K562 (cell line): ENCODE measurements at regions not wholly inside any gene's neighbourhood (a gene's known extent, or its start where the extent isn't known, plus 50 kb on each side); places are given as distances from the start of the nearest gene placed in this dataset.

Source experiments
- ATAC-seq: fragments of 200-7000 bp; cut with Tn5 transposase; 3 replicates; pipeline ENCODE4 v1.9.1; 2020; ENCODE audit warnings: moderate library complexity
- BruUV-seq: library from RNA; stranded (reverse); fragments of 400-500 nt; replicated peaks from 2 replicates; lab custom pipeline; 2021; lab: Mats Ljungman, UMichigan
- CTCF ChIA-PET: fragments of 300-600 bp; formaldehyde crosslinking; extraction: SDS; loops from one replicate; lab custom pipeline; 2021; ENCODE audit warnings: low intra/inter-chr PET ratio; lab: Yijun Ruan, JAX
- POLR2A ChIA-PET: fragments of 300-600, 350-650 bp; sonication (Branson Sonifier 250); formaldehyde crosslinking; extraction: SDS; loops from one replicate; lab custom pipeline; 2021; ENCODE audit warnings: antibody characterized with exemption, inconsistent platforms; lab: Yijun Ruan, JAX
- DNase-seq, 4 experiments: peaks; one replicate each; pipeline versions ENCODE4 v3.0.0 to v3.0.0-alpha.2; 2011 to 2018; ENCODE audit warnings: low spot score in 3 of 4, mixed read lengths in 3 of 4; ENCODE audit errors: extremely low read depth in 1 of 4
- FAIRE-seq: peaks from 2 replicates; lab custom pipeline; 2011; peaks lifted over from hg19 to GRCh38; lab: Jason Lieb, UNC
- H2AFZ ChIP-seq: 2 replicates; pipeline ENCODE4 v1.6.0; 2011; ENCODE audit warnings: low read depth, low read length, control low read depth, inconsistent platforms
- H3K27ac ChIP-seq: fragments of 200-600 bp; 3 replicates; pipeline ENCODE4 v1.8.0; 2011; ENCODE audit warnings: low read depth, mild to moderate bottlenecking, control low read depth, inconsistent platforms, low read length, moderate library complexity, mixed read lengths; ENCODE audit errors: extremely low read depth
- H3K27me3 ChIP-seq, 2 experiments: fragments of 300-600 bp in 1 of 2; 2 replicates in 1 of 2; 3 replicates in 1 of 2; pipeline versions ENCODE4 v1.6.0 to v1.8.0; 2011; ENCODE audit warnings: inconsistent platforms in 2 of 2, low read length in 2 of 2, mild to moderate bottlenecking in 1 of 2, mixed read lengths in 1 of 2, moderate library complexity in 1 of 2; ENCODE audit not compliant: control insufficient read depth in 2 of 2, insufficient read depth in 2 of 2
- H3K36me3 ChIP-seq: fragments of 300-600 bp; 3 replicates; pipeline ENCODE4 v1.8.0; 2011; ENCODE audit warnings: mild to moderate bottlenecking, low read length, inconsistent platforms; ENCODE audit not compliant: control insufficient read depth, insufficient read depth
- H3K4me1 ChIP-seq, 2 experiments: fragments of 200-600 bp in 1 of 2; replicated peaks in 1 of 2; 2 replicates in 1 of 2; 3 replicates in 1 of 2; pipeline versions ENCODE4 v1.5.1 to v1.8.0; 2011; ENCODE audit warnings: inconsistent platforms in 2 of 2, low read length in 2 of 2, mild to moderate bottlenecking in 1 of 2, mixed read lengths in 1 of 2, moderate library complexity in 1 of 2; ENCODE audit not compliant: control insufficient read depth in 2 of 2, insufficient read depth in 2 of 2
- H3K4me2 ChIP-seq: 2 replicates; pipeline ENCODE4 v1.6.1; 2011; ENCODE audit warnings: low read length, control low read depth, inconsistent platforms, mixed read lengths; ENCODE audit not compliant: insufficient read depth
- H3K4me3 ChIP-seq: fragments of 200-600 bp; sonication (generic), shearing (Covaris generic); 2 replicates; pipeline ENCODE4 v1.5.1; 2016; ENCODE audit warnings: control low read depth, inconsistent platforms
- H3K79me2 ChIP-seq: fragments of 200-600 bp; 3 replicates; pipeline ENCODE4 v1.8.0; 2011; ENCODE audit warnings: low read length, inconsistent platforms; ENCODE audit not compliant: control insufficient read depth, insufficient read depth
- H3K9ac ChIP-seq, 2 experiments: 2 replicates each; pipeline versions ENCODE4 v1.6.0 to v1.6.1; 2011; ENCODE audit warnings: low read depth in 2 of 2, low read length in 2 of 2, control low read depth in 1 of 2, inconsistent platforms in 1 of 2, mild to moderate bottlenecking in 1 of 2, mixed read lengths in 1 of 2; ENCODE audit not compliant: insufficient read depth in 1 of 2
- H3K9me1 ChIP-seq: one replicate; pipeline ENCODE4 v1.6.0; 2011; ENCODE audit warnings: inconsistent platforms, mild to moderate bottlenecking, low read length, moderate library complexity; ENCODE audit not compliant: control insufficient read depth, insufficient read depth
- H3K9me3 ChIP-seq: replicated peaks from 2 replicates; pipeline ENCODE4 v1.5.1; 2011; ENCODE audit warnings: low read depth, low read length, inconsistent platforms; ENCODE audit not compliant: control insufficient read depth, insufficient read depth
- H4K20me1 ChIP-seq: replicated peaks from 2 replicates; pipeline ENCODE4 v1.6.1; 2011; ENCODE audit warnings: low read length, inconsistent platforms, mixed read lengths; ENCODE audit not compliant: control insufficient read depth, insufficient read depth
- DMBX1 ChIP-seq: fragments of 250-450 bp; sonication (Bioruptor Pico); IDR thresholded peaks from 2 replicates; pipeline ENCODE4 v1.8.0; 2022; ENCODE audit warnings: inconsistent platforms, mild to moderate bottlenecking, moderate library complexity, borderline replicate concordance
- TCF7 ChIP-seq: sonication (generic); IDR thresholded peaks from 2 replicates; pipeline ENCODE4 v1.6.1; 2016; ENCODE audit warnings: antibody characterized with exemption, borderline replicate concordance
- ZNF134 ChIP-seq: fragments of 250-450 bp; sonication (Bioruptor Pico); conservative IDR thresholded peaks from 2 replicates; pipeline ENCODE4 v1.4.0; 2020
- ZNF23 ChIP-seq: fragments of 250-450 bp; sonication (Bioruptor Pico); IDR thresholded peaks from 2 replicates; pipeline ENCODE4 v1.4.0; 2020; ENCODE audit warnings: mild to moderate bottlenecking
- ZNF324 ChIP-seq: fragments of 250-450 bp; sonication (Bioruptor Pico); IDR thresholded peaks from 2 replicates; pipeline ENCODE4 v1.4.0; 2020; ENCODE audit warnings: mild to moderate bottlenecking
- ZNF384 ChIP-seq: IDR thresholded peaks from 2 replicates; pipeline ENCODE4 v1.6.1; 2012; ENCODE audit warnings: low read depth, low read length, improper control_type of control experiment
- ZNF778 ChIP-seq: fragments of 450-650 bp; formaldehyde crosslinking; IDR thresholded peaks from 2 replicates; pipeline ENCODE4 v1.4.0; 2020; ENCODE audit warnings: mild to moderate bottlenecking, moderate library complexity
- WGBS: fragments of 100-300 bp; shearing (Covaris generic); methylation state at CpG from one replicate; pipeline ENCODE4 v1.1.6; 2016; ENCODE audit warnings: low coverage, mixed read lengths; ENCODE audit not compliant: insufficient coverage; ENCODE audit errors: missing lambda C conversion rate; 5-methylcytosine and 5-hydroxymethylcytosine counted together
- in situ Hi-C: fragments of 300-500 bp; cut with MboI; formaldehyde crosslinking; loops from 4 replicates; pipeline ENCODE4 v1.15.0; 2018; ENCODE audit warnings: inconsistent platforms, mixed read lengths
- intact Hi-C: fragments of 100-400 bp; cut with micrococcal nuclease; formaldehyde crosslinking; loops from 2 replicates; pipeline ENCODE4 v1.14.2; 2022
- TF ChIP-seq, protein P1 (sequence below): fragments of 250-450 bp; sonication (Bioruptor Pico); IDR thresholded peaks from 2 replicates; pipeline ENCODE4 v1.5.0; 2021; ENCODE audit warnings: mild to moderate bottlenecking, borderline replicate concordance
- TF ChIP-seq, protein P2 (sequence below): fragments of 250-450 bp; sonication (Bioruptor Pico); IDR thresholded peaks from 2 replicates; pipeline ENCODE4 v1.6.1; 2021; ENCODE audit warnings: mild to moderate bottlenecking

DNA sequence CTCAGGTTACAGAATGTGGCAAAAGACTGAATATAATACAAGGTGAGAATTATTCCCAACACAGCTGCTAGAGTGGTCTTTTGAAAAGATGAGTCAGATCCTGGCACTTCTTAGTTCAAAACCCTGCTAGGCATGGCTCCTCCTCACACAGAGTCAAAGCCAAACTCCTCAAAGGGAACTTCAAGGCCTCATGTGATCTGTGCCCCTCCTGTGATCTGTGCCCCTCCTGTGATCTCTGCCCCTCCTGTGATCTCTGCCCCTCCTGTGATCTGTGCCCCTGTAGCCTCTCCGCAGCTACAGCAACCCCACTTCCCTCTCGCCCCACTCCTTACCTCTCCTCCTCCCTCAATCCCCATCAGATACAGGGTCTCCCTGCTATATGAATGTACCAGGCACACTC lies 525.5 kb upstream of the CCNG1 start:
- in situ Hi-C loops: no loop called here

More for the DNA sequence above, 525.5 kb upstream of the CCNG1 start:
- Histone ChIP-seq H3K9ac (no peak overlapping the region), H3K4me1 (no peaks in the 10 kb centered on the region), H2AFZ (no peak overlapping the region), H3K9me3 (no peaks in the 10 kb centered on the region), H3K27me3 (no peaks in the 10 kb centered on the region), H3K27ac (no peak overlapping the region), H3K4me2 (no peak overlapping the region), H3K79me2 (no peaks in the 10 kb centered on the region), H3K36me3 (no peaks in the 10 kb centered on the region), H4K20me1 (no peaks in the 10 kb centered on the region), H3K9me1 (no peaks in the 10 kb centered on the region), H3K4me3 (no peak overlapping the region)
- BruUV-seq: no TSS peak
- POLR2A ChIA-PET: no interaction called here
- WGBS: 0% methylated on average over 2 of the region's 2 CpGs
- ATAC-seq: no peak
- CTCF ChIA-PET: no interaction called here
- intact Hi-C loops: no loop called here
- DNase-seq: no peak
- TF ChIP-seq ZNF324 (no peak), TCF7 (no peak), ZNF23 (CRISPR knock-in tag) (no peak), ZNF778 (no peak), ZNF384 (no peak), ZNF134 (CRISPR knock-in tag) (no peak), DMBX1 (no peak)
- TF ChIP-seq, protein P1, sequence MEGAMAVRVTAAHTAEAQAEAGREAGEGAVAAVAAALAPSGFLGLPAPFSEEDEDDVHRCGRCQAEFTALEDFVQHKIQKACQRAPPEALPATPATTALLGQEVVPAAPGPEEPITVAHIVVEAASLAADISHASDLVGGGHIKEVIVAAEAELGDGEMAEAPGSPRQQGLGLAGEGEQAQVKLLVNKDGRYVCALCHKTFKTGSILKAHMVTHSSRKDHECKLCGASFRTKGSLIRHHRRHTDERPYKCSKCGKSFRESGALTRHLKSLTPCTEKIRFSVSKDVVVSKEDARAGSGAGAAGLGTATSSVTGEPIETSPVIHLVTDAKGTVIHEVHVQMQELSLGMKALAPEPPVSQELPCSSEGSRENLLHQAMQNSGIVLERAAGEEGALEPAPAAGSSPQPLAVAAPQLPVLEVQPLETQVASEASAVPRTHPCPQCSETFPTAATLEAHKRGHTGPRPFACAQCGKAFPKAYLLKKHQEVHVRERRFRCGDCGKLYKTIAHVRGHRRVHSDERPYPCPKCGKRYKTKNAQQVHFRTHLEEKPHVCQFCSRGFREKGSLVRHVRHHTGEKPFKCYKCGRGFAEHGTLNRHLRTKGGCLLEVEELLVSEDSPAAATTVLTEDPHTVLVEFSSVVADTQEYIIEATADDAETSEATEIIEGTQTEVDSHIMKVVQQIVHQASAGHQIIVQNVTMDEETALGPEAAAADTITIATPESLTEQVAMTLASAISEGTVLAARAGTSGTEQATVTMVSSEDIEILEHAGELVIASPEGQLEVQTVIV (CRISPR knock-in tag): no peak
- TF ChIP-seq, protein P2, sequence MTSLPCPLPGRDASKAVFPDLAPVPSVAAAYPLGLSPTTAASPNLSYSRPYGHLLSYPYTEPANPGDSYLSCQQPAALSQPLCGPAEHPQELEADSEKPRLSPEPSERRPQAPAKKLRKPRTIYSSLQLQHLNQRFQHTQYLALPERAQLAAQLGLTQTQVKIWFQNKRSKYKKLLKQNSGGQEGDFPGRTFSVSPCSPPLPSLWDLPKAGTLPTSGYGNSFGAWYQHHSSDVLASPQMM (CRISPR knock-in tag): no peak
- no peak for FAIRE-seq
